HG02588 (cell line): ENCODE measurements at regions not wholly inside any gene's neighbourhood (a gene's known extent, or its start where the extent isn't known, plus 50 kb on each side); places are given as distances from the start of the nearest gene placed in this dataset.

Experiments
- ATAC-seq: cut with Tn5 transposase; IDR thresholded peaks from one replicate; pipeline ENCODE4 v1.9.1; 2021; ENCODE audit warnings: mild to moderate bottlenecking, moderate library complexity; ENCODE audit not compliant: unreplicated experiment

DNA sequence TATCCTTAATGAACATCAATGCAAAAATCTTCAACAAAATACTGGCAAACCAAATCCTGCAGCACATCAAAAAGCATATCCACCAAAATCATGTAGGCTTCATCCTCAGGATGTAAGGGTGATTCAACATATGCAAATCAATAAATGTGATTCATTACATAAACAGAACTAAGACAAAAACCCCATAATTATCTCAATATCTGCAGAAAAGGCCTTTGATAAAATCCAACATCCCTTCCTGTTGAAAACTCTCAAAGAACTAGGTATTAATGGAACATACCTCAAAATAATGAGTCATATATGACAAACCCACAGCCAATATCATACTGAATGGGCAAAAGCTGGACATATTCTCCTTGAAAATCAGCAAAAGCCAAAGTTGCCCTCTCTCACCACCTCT, 54.6 kb upstream of the DEPDC1 start:
- ATAC-seq, result no peak

DNA sequence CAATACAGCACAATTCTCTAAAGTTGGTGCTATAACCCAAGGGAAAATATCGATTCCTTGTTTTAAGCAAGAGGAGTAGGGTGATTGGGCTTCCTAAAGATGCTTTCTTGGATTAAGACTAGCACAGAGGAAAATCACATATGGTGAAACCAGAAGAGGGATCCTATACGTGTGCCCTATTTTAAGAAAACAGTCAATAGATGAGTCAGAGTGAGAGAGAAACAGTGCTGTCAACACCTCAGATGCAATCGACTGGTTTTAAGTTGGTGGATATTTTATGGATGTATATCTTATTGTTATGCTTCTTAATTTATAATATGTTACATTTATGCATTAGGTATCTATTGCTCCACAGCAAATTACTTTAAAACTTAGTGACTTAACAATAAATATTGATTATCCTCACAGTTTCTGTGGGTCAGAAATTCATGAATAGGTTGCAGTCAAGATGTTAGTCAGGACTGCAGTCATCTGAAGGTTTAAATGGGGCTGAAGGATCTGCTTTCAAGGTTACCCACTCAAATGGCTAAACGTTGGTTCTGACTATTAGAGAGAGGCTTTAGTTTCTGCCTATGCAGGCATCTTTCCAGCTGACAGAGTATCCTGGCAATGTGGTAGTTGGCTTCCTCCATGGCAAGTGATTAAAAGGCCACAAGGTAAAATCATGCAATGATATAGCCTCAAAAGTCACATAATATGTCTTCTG, 61.6 kb upstream of the DEPDC1 start:
- peak; percentile 58 for ATAC-seq

DNA sequence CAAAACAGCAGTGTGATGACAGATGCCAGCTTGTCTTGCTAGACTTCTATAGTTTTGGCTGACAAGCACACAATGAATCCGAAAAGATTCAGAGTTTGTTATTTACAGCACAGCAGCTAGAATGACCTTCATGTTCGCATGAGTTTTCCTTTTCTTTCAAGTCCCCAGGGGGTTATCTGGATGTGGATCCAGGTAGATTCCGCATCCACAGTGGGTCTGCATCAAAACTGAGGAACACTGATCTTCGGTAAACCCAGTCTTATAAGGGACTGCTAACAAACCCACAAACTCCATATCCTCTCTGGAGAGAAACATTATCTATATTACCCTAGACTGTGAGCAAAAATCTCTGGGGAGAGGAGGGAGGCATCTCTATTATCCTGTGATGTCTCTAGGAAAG, 69.0 kb upstream of the DEPDC1 start:
- ATAC-seq, result no peak

DNA sequence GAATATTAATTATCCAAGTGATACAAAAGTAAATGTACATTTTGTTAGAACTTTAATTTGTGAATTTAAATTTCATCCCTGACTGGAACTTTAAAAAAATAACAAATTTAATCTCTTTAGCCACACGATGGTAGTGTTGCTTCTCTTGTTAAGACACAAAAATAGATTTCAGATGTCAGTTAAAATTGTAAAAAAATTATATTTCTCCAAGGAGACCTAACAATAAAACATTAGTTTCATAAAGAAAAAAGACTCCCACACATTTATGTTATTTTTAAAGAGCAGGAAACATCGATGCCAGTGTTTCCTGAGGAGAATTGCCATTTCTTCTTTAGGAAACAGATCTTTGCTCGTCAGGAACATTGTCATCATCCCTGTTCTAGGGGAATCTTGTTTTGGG, 74.0 kb upstream of the DEPDC1 start:
- ATAC-seq, result no peak

DNA sequence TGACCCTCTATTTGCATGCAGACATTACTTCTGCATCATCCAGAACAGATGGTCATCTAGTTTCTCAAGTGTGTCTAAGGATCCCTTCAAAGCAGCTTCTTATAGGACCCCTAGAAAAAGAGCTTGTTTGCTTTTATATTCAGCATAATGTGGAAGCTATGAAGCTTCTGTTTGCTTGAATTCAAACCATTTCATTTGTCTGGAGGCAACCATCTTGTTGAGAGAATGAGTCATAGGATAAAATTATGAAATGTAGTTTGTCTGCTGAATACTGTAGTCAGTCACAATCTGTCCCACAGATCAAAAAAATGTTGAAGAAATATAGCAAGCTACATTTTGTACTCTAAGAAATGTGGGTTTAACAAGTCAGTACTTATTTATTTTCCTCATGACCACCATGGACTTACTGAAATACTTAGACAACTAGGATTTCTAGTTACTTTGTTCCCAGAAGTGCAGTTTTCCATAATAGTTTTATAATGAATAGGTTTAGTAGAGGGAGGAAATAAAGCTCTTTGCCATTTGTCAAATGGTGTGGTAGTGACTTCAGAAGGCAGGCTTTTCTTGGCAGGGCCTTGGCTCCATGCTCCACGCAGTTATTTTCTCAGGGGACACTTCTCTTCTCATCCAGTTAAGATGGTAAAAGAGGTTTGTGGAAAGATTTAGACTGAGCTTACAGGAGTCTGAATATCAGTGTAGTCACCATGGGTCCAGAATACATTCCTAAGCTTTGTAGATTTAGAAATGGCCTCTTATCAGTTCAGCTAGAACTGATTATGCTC, 74.8 kb upstream of the DEPDC1 start:
- ATAC-seq, result no peak

DNA sequence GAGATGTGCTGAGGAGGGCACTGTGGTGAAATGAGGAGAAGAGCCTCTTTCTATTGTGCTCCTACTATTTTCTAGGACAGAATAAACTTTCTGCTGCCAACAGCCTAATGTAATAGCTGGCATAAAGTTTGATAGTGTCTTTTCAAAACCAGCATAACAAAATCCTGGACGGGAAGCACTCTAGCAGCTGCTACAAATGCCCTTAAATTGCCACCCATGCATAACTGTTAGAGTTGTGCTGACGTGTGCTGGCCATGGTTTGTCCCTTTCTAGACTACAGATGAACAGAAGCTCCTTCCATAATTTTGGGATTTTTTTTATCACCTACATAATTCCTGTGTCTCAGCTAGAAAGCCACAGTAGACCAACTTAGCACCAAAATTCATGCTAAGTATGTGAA, 88.5 kb upstream of the DEPDC1 start:
- no peak for ATAC-seq

DNA sequence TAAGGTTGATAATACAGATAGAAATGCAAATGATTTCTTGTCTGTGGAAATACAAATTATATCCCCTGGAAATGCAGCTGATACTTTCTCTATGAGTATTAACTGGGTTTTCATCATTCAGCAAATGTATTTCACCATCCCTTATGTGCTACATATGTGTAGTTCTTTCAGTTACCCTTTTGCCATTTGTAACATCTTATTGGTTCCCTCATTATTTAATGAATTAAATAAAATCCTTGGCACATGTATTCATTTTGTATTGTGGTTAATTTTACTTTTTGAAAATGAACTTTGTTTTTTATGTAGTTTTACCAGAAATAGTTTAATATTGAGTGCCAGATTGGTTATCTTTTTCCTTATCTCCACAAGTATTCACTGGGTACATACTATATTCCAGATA, 89.9 kb upstream of the DEPDC1 start:
- ATAC-seq, result no peak

DNA sequence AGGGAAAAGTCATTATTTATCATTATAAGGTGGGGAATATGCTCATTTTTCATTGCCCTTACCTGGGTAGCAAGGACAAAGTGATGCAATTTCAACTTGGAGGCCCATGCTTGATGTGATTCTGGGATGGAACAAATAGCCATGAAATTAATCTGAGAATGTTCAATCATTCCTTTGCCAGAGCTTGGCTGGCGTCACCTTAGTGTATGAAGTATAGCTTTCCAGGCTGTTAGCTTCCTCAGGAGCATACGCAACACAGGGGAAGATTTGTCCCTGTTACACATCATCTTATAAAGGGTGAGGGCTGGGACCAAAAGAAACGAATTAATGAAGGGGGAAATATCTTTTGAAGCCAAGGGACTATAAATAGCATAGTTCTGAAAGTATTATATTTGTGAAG, 91.4 kb upstream of the DEPDC1 start:
- no peak for ATAC-seq

DNA sequence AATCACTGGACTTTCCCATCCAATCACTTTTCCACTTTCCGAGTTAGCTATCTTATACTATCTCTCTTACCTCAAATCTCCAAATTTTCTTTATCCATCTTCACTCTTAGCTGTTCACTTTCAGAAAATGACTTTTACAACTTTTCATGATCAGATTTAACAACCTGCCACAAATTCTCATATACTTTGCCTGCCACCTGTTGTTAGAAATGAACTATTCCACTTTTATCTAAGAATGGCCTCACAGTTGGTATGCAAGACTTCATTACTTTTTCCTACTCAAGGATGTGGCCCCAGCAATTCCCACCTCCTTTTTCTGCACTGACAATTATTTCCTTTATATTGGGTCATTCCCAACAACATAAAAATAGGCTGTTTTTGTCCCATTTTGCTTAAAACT, 93.6 kb upstream of the DEPDC1 start:
- ATAC-seq, result no peak

DNA sequence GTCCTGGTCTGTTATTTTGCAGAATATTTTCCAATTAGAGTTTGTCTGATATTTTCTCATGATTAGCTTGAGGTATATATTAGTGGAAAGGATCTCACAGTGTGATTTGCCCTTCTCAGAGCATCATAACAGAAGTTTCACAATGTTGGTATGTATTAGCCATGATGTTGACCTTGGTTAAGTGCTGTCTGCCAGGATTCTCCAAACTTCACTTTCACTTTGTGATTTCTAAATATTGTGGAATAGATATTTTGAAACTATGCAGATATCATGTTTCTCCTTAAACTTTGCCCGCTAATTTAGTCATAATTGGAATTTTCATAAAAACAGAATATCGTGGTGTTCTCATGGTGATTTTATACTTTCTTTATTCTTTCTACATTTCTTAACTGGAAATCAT, 98.0 kb upstream of the DEPDC1 start:
- no peak for ATAC-seq

DNA sequence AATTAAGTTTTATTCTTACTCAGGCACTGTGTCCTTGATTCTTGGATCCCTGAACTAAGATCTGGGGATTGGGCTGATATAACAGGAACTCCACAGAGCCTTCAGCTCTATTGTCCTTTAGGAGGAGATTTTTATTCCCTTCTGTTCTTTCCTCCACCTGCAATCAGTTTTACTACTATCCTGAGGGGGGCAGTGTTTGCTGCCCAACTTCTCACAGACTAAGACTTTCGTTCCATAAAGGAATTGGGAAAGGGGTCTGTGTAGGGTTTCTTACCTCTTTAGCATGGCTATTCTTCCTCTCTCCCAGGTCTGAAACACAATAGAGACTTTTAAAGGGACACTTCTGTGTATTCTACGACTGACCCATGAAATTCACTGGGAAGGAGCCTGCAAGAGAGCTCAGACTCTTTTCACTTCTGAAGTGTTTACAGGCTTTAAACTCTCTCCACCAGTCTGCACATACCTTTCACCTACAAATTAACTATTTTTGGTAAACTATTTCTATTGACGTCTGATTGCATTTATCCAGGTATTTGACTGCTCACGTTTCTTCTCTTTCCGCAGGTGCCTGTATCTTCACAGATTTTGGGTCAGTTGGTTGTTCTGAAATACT, 103.3 kb upstream of the DEPDC1 start:
- no peak for ATAC-seq

DNA sequence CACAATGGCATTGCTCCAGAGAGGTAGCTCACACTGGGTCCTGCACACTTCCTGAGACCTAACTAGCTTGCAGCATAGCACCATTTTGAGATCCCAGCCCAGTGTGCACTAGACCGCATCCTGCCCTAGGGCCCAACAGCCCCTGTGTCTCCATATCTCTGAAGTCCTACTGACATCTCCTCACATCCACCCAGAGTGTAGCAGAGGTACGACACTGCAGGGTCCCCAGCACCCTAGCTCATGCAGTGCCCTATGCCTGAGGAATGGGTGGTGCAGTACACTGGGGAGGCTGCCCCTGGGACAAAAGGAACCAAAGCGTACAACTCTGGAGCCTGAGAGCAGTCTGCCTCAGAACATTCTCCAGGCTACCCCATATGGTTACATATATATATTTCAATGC, 111.4 kb upstream of the DEPDC1 start:
- no peak for ATAC-seq

DNA sequence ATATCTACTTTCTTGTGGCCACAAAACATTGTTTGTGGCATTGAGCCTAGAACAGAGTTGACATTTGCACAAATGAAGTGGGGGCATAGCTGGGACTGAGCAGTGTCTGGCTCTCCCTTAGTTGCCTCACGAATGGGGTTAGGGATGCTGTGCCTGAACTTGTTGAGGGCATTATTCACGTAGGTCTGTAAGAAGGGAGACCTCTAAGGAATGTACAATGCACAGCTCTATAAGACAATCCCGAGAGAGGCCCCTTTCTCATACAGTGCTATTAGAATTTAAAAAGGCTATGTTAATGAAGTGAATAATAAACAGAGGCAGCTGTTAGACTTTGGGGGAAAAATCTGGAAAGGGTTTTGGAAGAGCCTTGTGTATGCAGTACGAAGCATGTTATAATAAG, 118.4 kb upstream of the DEPDC1 start:
- ATAC-seq, result no peak

DNA sequence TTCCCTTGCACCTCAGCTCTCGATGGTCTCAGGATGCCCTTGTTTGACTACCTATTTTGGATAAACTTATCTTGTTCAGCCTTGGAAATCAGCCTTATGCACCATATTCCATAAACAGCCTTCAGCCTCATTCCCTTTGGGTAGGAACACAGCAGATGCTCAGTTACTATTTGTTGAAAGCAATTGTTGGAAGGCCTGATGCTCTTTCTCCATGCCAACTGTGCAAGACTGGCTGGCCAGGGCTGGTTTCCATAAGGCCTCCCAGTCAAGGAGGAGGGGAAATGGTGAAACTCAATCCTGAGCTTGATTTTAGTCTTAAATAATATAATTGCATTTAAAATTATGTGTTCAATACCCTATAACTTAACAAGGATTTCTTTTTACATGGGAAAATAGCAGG, 121.1 kb upstream of the DEPDC1 start:
- no peak for ATAC-seq

DNA sequence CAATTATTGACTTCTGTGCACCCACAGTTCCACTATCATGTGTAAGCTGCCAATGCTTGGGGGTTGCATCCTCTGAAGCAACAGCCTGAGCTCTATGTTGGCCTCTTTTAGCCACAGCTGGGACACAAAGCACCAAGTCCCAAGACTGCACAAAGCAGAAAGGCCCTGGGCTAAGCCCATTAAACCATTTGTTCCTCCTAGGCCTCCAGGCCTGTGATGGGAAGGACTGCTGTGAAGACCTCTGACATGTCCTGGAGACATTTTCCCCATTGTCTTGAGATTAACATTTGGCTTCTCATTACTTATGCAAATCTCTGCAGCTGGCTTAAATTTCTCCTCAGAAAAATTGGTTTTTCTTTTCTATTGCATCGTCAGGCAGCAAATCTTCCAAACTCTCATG, 123.7 kb upstream of the DEPDC1 start:
- no peak for ATAC-seq

DNA sequence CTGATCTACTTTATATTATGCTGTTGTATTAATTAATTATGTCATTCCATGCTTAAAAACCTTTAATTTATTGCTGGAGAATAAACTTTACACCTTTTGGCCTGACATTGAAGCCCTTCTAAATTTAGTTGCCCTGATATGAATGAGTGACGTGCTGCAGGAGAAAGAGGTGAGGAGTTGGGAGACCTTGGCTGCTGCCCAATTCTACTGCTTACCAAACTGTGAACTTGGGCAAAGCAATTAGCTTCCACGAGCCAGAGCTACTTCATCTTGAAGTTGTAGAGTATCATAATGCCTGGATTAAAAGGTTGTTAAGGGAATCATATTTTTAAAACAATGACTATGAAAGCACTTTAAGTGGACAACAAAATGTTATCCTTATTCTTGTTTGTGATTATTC, 126.8 kb upstream of the DEPDC1 start:
- ATAC-seq, result no peak

DNA sequence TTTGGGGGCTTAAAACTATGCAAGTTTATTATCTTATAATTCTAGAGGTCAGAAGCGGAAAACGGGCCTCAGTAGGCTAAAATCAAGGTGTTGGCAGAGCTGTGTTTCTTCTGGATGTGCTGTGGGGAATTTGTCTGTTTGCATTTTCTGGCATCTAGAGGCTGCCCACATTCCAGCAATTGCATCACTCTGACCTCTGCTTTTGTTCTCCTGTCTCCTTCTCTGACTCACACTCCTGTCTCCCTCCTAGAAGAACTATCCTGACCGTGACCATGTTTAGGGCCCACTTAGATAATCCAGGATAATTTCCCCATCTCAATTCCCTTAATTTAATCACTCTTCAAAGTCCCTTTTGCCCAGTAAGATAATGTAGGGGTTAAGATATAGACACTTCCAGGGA, 127.4 kb upstream of the DEPDC1 start:
- no peak for ATAC-seq

DNA sequence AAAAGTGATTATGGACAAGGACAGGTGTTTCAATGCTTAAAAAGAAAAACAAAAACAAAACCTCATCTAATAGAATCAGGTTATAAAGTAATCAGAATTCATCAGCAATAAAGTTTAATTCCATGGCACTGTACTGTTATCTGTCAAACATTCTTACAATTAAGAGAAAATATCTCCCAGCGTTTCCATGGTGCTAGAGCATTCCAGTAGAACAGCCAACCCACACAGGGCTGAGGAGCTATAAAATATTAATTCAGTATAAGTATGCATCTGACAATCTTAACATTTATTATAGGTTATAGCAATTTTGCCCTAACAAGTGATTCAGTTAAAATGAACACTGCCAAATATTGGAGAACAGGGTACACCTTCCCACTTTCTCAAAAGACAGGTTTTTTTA, 128.7 kb upstream of the DEPDC1 start:
- no peak for ATAC-seq

DNA sequence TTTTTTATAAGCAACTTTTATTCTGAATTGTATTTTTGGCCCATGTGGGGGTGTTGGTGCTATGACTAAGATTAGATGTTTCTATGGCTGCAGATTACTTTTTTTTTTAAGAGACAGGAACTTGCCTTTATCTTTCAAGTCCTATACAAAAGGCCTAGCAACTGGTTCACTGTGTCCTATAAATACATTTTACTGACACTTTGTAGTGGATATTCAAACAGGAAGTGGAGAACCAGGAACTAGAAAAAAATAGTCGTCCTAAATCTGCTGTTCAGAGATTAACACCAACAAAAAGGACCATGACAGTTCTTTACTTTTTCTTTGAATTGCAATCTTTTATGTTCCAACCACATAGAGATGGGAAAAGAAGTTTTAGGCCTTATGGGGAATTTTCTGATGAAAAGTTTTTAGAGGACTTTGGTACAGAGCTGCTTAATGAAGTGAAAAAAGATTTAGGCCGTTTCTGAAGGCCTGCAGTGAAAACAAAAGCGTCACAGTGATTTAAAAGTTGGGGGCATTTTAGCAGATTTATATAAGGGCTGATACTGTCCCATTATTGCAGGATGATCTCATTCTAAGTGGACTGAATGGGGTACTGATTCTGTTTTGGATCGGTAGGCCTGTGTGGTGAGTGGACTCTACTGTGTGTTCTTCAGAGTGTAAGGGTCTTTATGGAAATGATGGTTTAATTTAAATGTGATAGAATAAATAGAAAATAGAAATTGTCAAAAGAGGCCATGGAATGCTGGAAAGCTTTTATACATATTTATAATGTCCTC, 136.4 kb upstream of the DEPDC1 start:
- ATAC-seq, result no peak

DNA sequence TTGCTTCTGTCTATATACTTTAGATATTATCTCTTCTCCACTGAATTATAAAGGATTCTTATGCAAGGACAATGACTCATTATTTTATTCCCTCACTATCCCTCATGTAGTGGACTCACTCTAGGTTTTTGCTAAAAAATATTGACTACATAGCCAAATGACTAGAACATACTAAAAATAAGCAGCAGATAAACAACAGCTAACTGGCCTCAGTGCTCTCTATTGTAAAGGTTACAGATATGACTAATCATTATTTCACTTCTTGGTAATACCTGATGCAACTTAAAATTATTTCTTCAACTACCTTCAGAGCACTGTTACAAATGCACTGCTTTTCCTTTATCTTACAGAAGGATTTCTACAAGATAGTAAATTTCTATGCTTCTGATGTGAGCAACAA, 147.6 kb upstream of the DEPDC1 start:
- ATAC-seq, result no peak

DNA sequence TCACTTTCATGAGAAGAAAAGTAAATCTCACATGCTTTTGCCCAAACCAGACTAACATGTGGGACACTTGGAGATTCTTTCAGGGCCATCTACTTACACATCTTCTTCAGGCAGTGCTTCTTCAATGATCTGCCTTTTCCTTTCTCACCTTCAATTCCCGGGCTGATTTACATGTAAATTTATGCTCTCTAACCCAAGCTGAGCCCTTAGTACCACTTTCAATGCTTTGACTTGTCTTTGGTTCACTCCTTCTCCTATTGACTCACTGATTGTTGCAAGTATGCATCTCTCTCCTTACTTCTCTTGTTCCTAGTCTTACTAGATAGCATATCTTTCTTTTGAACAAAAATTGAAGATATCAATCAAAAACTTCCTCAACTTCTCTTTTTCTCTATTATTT, 154.2 kb upstream of the DEPDC1 start:
- no peak for ATAC-seq

DNA sequence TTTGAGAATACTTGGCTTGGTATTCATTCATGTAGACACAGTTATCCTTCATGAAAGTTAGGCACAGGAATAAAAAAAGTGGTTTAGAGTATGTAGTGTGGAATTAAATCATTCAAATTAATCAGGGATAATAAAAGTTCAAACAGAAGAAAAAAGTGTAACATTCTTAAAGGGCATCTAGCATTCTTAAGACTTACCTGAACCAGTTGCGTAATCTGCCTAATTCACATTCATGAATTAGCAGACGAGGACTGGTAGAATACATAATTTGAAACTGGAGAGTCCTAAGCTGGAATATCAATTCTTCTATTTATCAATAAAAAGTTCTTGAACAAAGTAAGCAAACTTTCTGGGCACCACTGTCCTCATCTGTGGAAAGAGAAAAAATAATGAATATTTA, 157.0 kb upstream of the DEPDC1 start:
- ATAC-seq, result no peak
